SK-N-SH (cell line): ENCODE measurements at regions not wholly inside any gene's neighbourhood (a gene's known extent, or its start where the extent isn't known, plus 50 kb on each side); places are given as distances from the start of the nearest gene placed in this dataset.

Source experiments
- CTCF ChIA-PET: fragments of 300-600, 350-600 bp; formaldehyde crosslinking; extraction: SDS; loops from one replicate; lab custom pipeline; 2021; lab: Yijun Ruan, JAX
- POLR2A ChIA-PET: fragments of 350-600 bp; sonication (Branson Sonifier 250); formaldehyde crosslinking; extraction: SDS; loops from one replicate; lab custom pipeline; 2020; ENCODE audit warnings: antibody characterized with exemption, inconsistent platforms; lab: Yijun Ruan, JAX
- DNase-seq: peaks from one replicate; pipeline ENCODE4 v3.0.0; 2012
- H2AFZ ChIP-seq: fragments of 200-600 bp; sonication (generic); 2 replicates; pipeline ENCODE4 v1.8.1; 2016; ENCODE audit warnings: antibody characterized with exemption, mild to moderate bottlenecking, low read depth
- H3F3A ChIP-seq: fragments of 200-600 bp; sonication (generic); replicated peaks from 2 replicates; pipeline ENCODE3; 2016; ENCODE audit warnings: antibody characterized with exemption, mild to moderate bottlenecking; ENCODE audit not compliant: insufficient read depth
- H3K27ac ChIP-seq, 2 experiments: fragments of 200-500 bp in 1 of 2; fragments of 200-600 bp in 1 of 2; sonication (Bioruptor generic) in 1 of 2; sonication (generic), shearing (Covaris generic) in 1 of 2; 2 replicates each; pipeline versions ENCODE4 v1.5.1 to v1.6.1; 2014 to 2016; ENCODE audit warnings: low read depth in 2 of 2, inconsistent platforms in 1 of 2, low read length in 1 of 2, mild to moderate bottlenecking in 1 of 2, mixed read lengths in 1 of 2
- H3K27me3 ChIP-seq: fragments of 200-600 bp; sonication (generic), shearing (Covaris generic); 2 replicates; pipeline ENCODE4 v1.6.1; 2016; ENCODE audit warnings: mixed run types; ENCODE audit not compliant: insufficient read depth
- H3K36me3 ChIP-seq, 2 experiments: fragments of 200-500 bp in 1 of 2; fragments of 200-600 bp in 1 of 2; sonication (Bioruptor generic) in 1 of 2; sonication (generic) in 1 of 2; replicated peaks in 1 of 2; 2 replicates each; pipeline versions ENCODE3 to v1.5.1; 2014 to 2016; ENCODE audit warnings: low read length in 1 of 2, mild to moderate bottlenecking in 1 of 2; ENCODE audit not compliant: insufficient read depth in 2 of 2, control insufficient read depth in 1 of 2
- H3K4me1 ChIP-seq, 2 experiments: fragments of 200-500 bp in 1 of 2; fragments of 200-600 bp in 1 of 2; sonication (Bioruptor generic) in 1 of 2; sonication (generic), shearing (Covaris generic) in 1 of 2; 2 replicates each; pipeline versions ENCODE4 v1.5.1 to v1.6.1; 2014 to 2016; ENCODE audit warnings: low read depth in 1 of 2, low read length in 1 of 2, mixed run types in 1 of 2; ENCODE audit not compliant: insufficient read depth in 2 of 2, control insufficient read depth in 1 of 2
- H3K4me2 ChIP-seq: fragments of 200-600 bp; sonication (generic), shearing (Covaris generic); 2 replicates; pipeline ENCODE4 v1.6.1; 2017; ENCODE audit warnings: mixed run types
- H3K4me3 ChIP-seq, 2 experiments: fragments of 200-500 bp in 1 of 2; fragments of 200-600 bp in 1 of 2; sonication (Bioruptor generic) in 1 of 2; sonication (generic), shearing (Covaris generic) in 1 of 2; 2 replicates each; pipeline versions ENCODE4 v1.5.1 to v1.8.1; 2014 to 2016; ENCODE audit warnings: low read depth in 2 of 2, inconsistent platforms in 1 of 2, low read length in 1 of 2, mild to moderate bottlenecking in 1 of 2, mixed read lengths in 1 of 2, moderate library complexity in 1 of 2
- H3K79me2 ChIP-seq: fragments of 200-600 bp; sonication (generic); 2 replicates; pipeline ENCODE4 v1.8.1; 2017; ENCODE audit warnings: mild to moderate bottlenecking; ENCODE audit not compliant: insufficient read depth
- H3K9ac ChIP-seq: fragments of 200-600 bp; sonication (generic); 2 replicates; pipeline ENCODE4 v1.6.1; 2017; ENCODE audit warnings: mixed run types
- H3K9me2 ChIP-seq: fragments of 200-600 bp; sonication (generic); 2 replicates; pipeline ENCODE4 v1.6.1; 2017; ENCODE audit warnings: mixed run types
- H3K9me3 ChIP-seq: fragments of 200-600 bp; sonication (generic); 2 replicates; pipeline ENCODE4 v1.6.1; 2017; ENCODE audit warnings: mixed run types, mild to moderate bottlenecking, moderate library complexity
- H4K20me1 ChIP-seq: fragments of 200-600 bp; sonication (generic); 2 replicates; pipeline ENCODE4 v1.6.1; 2017; ENCODE audit warnings: mild to moderate bottlenecking, mixed run types; ENCODE audit not compliant: insufficient read depth
- CTCF ChIP-seq: fragments of 200-600 bp; sonication (generic); IDR thresholded peaks from 2 replicates; pipeline ENCODE4 v1.6.1; 2017; ENCODE audit warnings: antibody characterized with exemption, mild to moderate bottlenecking, moderate library complexity
- EP300 ChIP-seq, 2 experiments: IDR thresholded peaks; 2 replicates each; pipeline versions ENCODE4 v1.4.0 to v1.6.1; 2012; ENCODE audit warnings: borderline replicate concordance in 1 of 2, low read depth in 1 of 2, low read length in 1 of 2
- EZH2phosphoT487 ChIP-seq: fragments of 200-600 bp; sonication (generic); IDR thresholded peaks from 2 replicates; pipeline ENCODE4 v1.6.1; 2017; ENCODE audit warnings: low read depth, mixed run types, mild to moderate bottlenecking, antibody characterized with exemption, moderate library complexity, borderline replicate concordance
- FOSL2 ChIP-seq: IDR thresholded peaks from 2 replicates; pipeline ENCODE4 v1.4.0; 2012; ENCODE audit warnings: low read depth, mild to moderate bottlenecking, moderate library complexity, borderline replicate concordance
- FOXJ3 ChIP-seq: sonication (generic); formaldehyde crosslinking; IDR thresholded peaks from 2 replicates; pipeline ENCODE4 v1.5.1; 2020; ENCODE audit warnings: mild to moderate bottlenecking, missing genetic modification reagents
- FOXM1 ChIP-seq: IDR thresholded peaks from 2 replicates; pipeline ENCODE4 v1.4.0; 2012; ENCODE audit warnings: low read depth, mild to moderate bottlenecking
- GATA2 ChIP-seq: sonication (generic); formaldehyde crosslinking; IDR thresholded peaks from 2 replicates; pipeline ENCODE4 v1.5.0; 2020; ENCODE audit warnings: mild to moderate bottlenecking, missing genetic modification reagents
- IRF3 ChIP-seq: fragments of 150-350 bp; IDR thresholded peaks from 2 replicates; pipeline ENCODE4 v1.6.1; 2016; ENCODE audit warnings: mild to moderate bottlenecking, low read depth, low read length
- JUND ChIP-seq: IDR thresholded peaks from 2 replicates; pipeline ENCODE4 v1.4.0; 2012
- MAX ChIP-seq: IDR thresholded peaks from 2 replicates; pipeline ENCODE4 v1.4.0; 2012; ENCODE audit warnings: low read depth
- MEF2A ChIP-seq: IDR thresholded peaks from 2 replicates; pipeline ENCODE4 v1.4.0; 2012; ENCODE audit warnings: low read depth, borderline replicate concordance
- POLR2AphosphoS5 ChIP-seq: IDR thresholded peaks from 2 replicates; pipeline ENCODE4 v1.6.1; 2012; ENCODE audit warnings: low read depth, low read length
- RAD21 ChIP-seq: IDR thresholded peaks from 2 replicates; pipeline ENCODE4 v1.6.1; 2012; ENCODE audit warnings: mild to moderate bottlenecking, low read length
- RFX5 ChIP-seq: IDR thresholded peaks from 2 replicates; pipeline ENCODE4 v1.6.1; 2012; ENCODE audit warnings: mild to moderate bottlenecking, improper control_type of control experiment, low read length
- RXRA ChIP-seq: IDR thresholded peaks from 2 replicates; pipeline ENCODE4 v1.4.0; 2012; ENCODE audit warnings: low read depth, mild to moderate bottlenecking, borderline replicate concordance
- SIN3A ChIP-seq: IDR thresholded peaks from 2 replicates; pipeline ENCODE4 v1.6.1; 2012; ENCODE audit warnings: low read depth, mild to moderate bottlenecking, low read length, moderate library complexity, borderline replicate concordance
- SMC3 ChIP-seq: IDR thresholded peaks from 2 replicates; pipeline ENCODE4 v1.6.1; 2012; ENCODE audit warnings: low read depth, low read length, improper control_type of control experiment
- TAF1 ChIP-seq: IDR thresholded peaks from 2 replicates; pipeline ENCODE4 v1.6.1; 2012; ENCODE audit warnings: low read depth, mild to moderate bottlenecking, low read length, moderate library complexity, borderline replicate concordance
- YY1 ChIP-seq: IDR thresholded peaks from 2 replicates; pipeline ENCODE4 v1.4.0; 2012; ENCODE audit warnings: low read depth, mild to moderate bottlenecking
- WGBS: methylation state at CpG from one replicate; pipeline ENCODE4 v1.1.6; 2017; ENCODE audit warnings: low lambda C conversion rate; 5-methylcytosine and 5-hydroxymethylcytosine counted together
- TF ChIP-seq, protein P1 (sequence below): IDR thresholded peaks from 2 replicates; pipeline ENCODE4; 2012
- TF ChIP-seq, protein P2 (sequence below): fragments of 150-350 bp; IDR thresholded peaks from 2 replicates; pipeline ENCODE4 v1.6.1; 2017; ENCODE audit warnings: antibody characterized with exemption, low read length, low read depth, borderline replicate concordance

- Histone ChIP-seq H4K20me1 (no peaks in the 10 kb centered on the region), H3K9me2 (no peaks in the 10 kb centered on the region), H3K9me3 (no peaks in the 10 kb centered on the region), H3K27ac (peak overlapping the region in 1 of 2 experiments; percentile 96; a peak in 2 of 4 replicates), H3K36me3 (no peaks in the 10 kb centered on the region), H3F3A (no peaks in the 10 kb centered on the region), H2AFZ (0 out of 2 replicates have a peak overlapping the region, but pooled peaks have one; percentile 29), H3K4me2 (no peak overlapping the region), H3K79me2 (no peaks in the 10 kb centered on the region), H3K4me3 (no peak overlapping the region), H3K27me3 (no peaks in the 10 kb centered on the region), H3K4me1 (peaks cover 0 to 3% of the 10 kb centered on the region in 2 experiments; a peak in 2 of 4 replicates), H3K9ac (no peak overlapping the region)
- ChIA-PET CTCF (interaction anchor here (0.7 to 1.2 kb wide), 5 partner anchors 17 to 592 kb away, joined by 3 to 4 read pairs (median 3); no protein-coding TSS in a partner anchor), POLR2A (no interaction called here)
- TF ChIP-seq IRF3 (no peak), FOSL2 (no peak), FOXM1 (no peak), JUND (no peak), MAX (no peak), RXRA (no peak), EZH2phosphoT487 (no peak)
- TF ChIP-seq, protein P1, sequence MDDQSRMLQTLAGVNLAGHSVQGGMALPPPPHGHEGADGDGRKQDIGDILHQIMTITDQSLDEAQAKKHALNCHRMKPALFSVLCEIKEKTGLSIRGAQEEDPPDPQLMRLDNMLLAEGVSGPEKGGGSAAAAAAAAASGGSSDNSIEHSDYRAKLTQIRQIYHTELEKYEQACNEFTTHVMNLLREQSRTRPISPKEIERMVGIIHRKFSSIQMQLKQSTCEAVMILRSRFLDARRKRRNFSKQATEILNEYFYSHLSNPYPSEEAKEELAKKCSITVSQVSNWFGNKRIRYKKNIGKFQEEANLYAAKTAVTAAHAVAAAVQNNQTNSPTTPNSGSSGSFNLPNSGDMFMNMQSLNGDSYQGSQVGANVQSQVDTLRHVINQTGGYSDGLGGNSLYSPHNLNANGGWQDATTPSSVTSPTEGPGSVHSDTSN, result no peak
- WGBS, result 68% methylated on average over 5 of the region's 5 CpGs
- DNase-seq, result no peak
Measured at GRCh38 chr21:16418642-16419041, 688.9 kb downstream of the USP25 start.

DNA sequence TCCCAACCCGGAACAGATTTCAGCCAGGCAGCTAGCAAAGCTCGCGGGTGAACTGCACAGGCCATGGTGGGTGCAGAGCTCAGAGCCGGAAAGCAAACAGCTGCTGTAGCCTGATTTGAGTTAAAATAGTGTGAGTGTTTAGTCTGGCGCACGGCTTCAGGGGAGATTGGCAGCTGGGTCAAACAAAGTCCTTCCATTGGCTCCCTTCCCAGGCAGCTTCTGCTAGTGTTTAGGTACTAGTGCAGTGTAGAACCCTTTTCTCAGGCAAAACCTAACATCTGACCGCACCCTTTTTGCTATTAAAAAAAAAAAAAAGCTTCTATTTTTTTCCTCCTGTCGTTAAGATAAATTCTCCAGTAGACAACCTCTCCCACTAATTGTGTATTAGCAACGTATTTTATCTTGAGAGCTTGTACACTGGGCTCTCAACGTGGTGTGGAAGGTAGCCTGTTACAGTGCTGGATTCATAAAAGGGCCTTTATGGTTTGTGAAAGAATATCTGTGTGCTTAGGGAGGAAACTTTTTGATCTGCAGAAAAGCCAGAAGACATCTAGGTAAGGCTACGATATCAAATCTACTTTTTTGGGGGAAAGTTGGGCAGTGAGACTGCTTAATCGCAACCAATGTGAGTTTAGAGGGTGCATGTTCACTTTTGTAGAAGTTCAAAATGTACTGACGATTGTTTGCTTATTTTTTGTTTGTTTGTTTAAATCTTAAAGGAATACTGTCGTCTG lies 689.6 kb downstream of the USP25 start:
- Histone ChIP-seq H3K9ac (no peak overlapping the region), H3K27me3 (no peaks in the 10 kb centered on the region)
- TF ChIP-seq, protein P2, sequence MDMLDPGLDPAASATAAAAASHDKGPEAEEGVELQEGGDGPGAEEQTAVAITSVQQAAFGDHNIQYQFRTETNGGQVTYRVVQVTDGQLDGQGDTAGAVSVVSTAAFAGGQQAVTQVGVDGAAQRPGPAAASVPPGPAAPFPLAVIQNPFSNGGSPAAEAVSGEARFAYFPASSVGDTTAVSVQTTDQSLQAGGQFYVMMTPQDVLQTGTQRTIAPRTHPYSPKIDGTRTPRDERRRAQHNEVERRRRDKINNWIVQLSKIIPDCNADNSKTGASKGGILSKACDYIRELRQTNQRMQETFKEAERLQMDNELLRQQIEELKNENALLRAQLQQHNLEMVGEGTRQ, result no peak
- TF ChIP-seq SMC3, result no peak
- TF ChIP-seq SIN3A, result no peak
- no peak for TF ChIP-seq YY1
- 0 out of 2 replicates have a peak, but pooled peaks have one; percentile 56 for TF ChIP-seq FOXJ3
- peak in 1 of 2 experiments; percentile 70; a peak in 2 of 4 replicates for TF ChIP-seq EP300 (IDR thresholded peaks at IDR 0.05; ENCODE audit: borderline replicate concordance in 1 of 2, low read depth in 1 of 2, low read length in 1 of 2)
- no peak for TF ChIP-seq FOXM1
- TF ChIP-seq RFX5, result peak; percentile 46; the same call in 1 of the 2 replicates
- TF ChIP-seq CTCF, result no peak
- TF ChIP-seq POLR2AphosphoS5, result no peak
- no peak for TF ChIP-seq GATA2 (CRISPR knock-in tag)
- TF ChIP-seq MEF2A, result no peak
- TF ChIP-seq RAD21, result peak; percentile 39
- no peak for TF ChIP-seq TAF1

More for the DNA sequence above, 689.6 kb downstream of the USP25 start:
- ChIA-PET CTCF (interaction anchor here (0.9 to 1.2 kb wide), 4 partner anchors 13 to 593 kb away, joined by 3 to 4 read pairs (median 3); no protein-coding TSS in a partner anchor), POLR2A (interaction anchor here (0.7 kb wide), 1 partner anchor 157 kb away, joined by 3 read pairs; no protein-coding TSS in a partner anchor)
- no peak overlapping the region for H3K4me2 ChIP-seq
- peaks cover 0 to 3% of the 10 kb centered on the region in 2 experiments; a peak in 2 of 4 replicates for H3K4me1 ChIP-seq
- H3K36me3 ChIP-seq, result no peaks in the 10 kb centered on the region
- H3K9me2 ChIP-seq, result no peaks in the 10 kb centered on the region
- DNase-seq, result peak; percentile 59
- H3K4me3 ChIP-seq, result peak overlapping the region; percentile 28 to 35; a peak in 3 of 4 replicates
- H3F3A ChIP-seq, result no peaks in the 10 kb centered on the region
- H3K9me3 ChIP-seq, result no peaks in the 10 kb centered on the region
- H2AFZ ChIP-seq, result 0 out of 2 replicates have a peak overlapping the region, but pooled peaks have one; percentile 29
- 14% methylated on average over 14 of the region's 14 CpGs for WGBS
- no peaks in the 10 kb centered on the region for H3K79me2 ChIP-seq
- peak overlapping the region in 1 of 2 experiments; percentile 96; a peak in 2 of 4 replicates for H3K27ac ChIP-seq
- H4K20me1 ChIP-seq, result no peaks in the 10 kb centered on the region
